Adrenal gland (tissue), 5 donors: ENCODE measurements at regions not wholly inside any gene's neighbourhood (a gene's known extent, or its start where the extent isn't known, plus 50 kb on each side); places are given as distances from the start of the nearest gene placed in this dataset.

Experiments
- POLR2A ChIP-seq, 2 donors: fragments of 450-650 bp; IDR thresholded peaks; one replicate each; pipeline ENCODE4 v1.6.1; 2017; ENCODE audit warnings: antibody characterized with exemption in 2 of 2, mild to moderate bottlenecking in 2 of 2, moderate library complexity in 1 of 2
- TF ChIP-seq, protein P1 (sequence below), 6 experiments: fragments of 450-650 bp in 4 of 6; fragments of 200-600 bp in 2 of 6; sonication (generic) in 1 of 6; IDR thresholded peaks; 1 replicate in 5 of 6; 2 replicates in 1 of 6; pipeline versions ENCODE4 v1.5.1 to v1.8.0; 2016 to 2021; ENCODE audit warnings: antibody characterized with exemption in 6 of 6, mild to moderate bottlenecking in 2 of 6, moderate library complexity in 1 of 6
- donor health status: DM: no; HTN: no; CAD: no.

- TF ChIP-seq, protein P1, sequence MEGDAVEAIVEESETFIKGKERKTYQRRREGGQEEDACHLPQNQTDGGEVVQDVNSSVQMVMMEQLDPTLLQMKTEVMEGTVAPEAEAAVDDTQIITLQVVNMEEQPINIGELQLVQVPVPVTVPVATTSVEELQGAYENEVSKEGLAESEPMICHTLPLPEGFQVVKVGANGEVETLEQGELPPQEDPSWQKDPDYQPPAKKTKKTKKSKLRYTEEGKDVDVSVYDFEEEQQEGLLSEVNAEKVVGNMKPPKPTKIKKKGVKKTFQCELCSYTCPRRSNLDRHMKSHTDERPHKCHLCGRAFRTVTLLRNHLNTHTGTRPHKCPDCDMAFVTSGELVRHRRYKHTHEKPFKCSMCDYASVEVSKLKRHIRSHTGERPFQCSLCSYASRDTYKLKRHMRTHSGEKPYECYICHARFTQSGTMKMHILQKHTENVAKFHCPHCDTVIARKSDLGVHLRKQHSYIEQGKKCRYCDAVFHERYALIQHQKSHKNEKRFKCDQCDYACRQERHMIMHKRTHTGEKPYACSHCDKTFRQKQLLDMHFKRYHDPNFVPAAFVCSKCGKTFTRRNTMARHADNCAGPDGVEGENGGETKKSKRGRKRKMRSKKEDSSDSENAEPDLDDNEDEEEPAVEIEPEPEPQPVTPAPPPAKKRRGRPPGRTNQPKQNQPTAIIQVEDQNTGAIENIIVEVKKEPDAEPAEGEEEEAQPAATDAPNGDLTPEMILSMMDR (IDR thresholded peaks at IDR 0.05): no peak
- no peak for TF ChIP-seq POLR2A (IDR thresholded peaks at IDR 0.05)
Observed at GRCh38 chr4:106652095-106652494, 283.5 kb upstream of the GIMD1 start.
